H1 (cell line): ENCODE measurements at regions not wholly inside any gene's neighbourhood (a gene's known extent, or its start where the extent isn't known, plus 50 kb on each side); places are given as distances from the start of the nearest gene placed in this dataset.

Source experiments
- BCL11A ChIP-seq, 2 experiments: IDR thresholded peaks; one replicate each; pipeline ENCODE4 v1.6.1; 2011; ENCODE audit warnings: low read depth in 2 of 2, low read length in 2 of 2, mild to moderate bottlenecking in 2 of 2
- EZH2 ChIP-seq: fragments of 200-600 bp; sonication (generic); IDR thresholded peaks from 2 replicates; pipeline ENCODE4 v1.7.1; 2012; ENCODE audit warnings: low read depth, mild to moderate bottlenecking, moderate library complexity, low read length, inconsistent platforms; ENCODE audit not compliant: severe bottlenecking
- GABPA ChIP-seq: IDR thresholded peaks from 2 replicates; pipeline ENCODE4 v1.6.1; 2011; ENCODE audit warnings: mild to moderate bottlenecking, low read length, moderate library complexity, borderline replicate concordance; ENCODE audit not compliant: insufficient read depth
- GTF2F1 ChIP-seq: IDR thresholded peaks from 2 replicates; pipeline ENCODE4 v1.6.1; 2012; ENCODE audit warnings: low read depth, low read length, improper control_type of control experiment, borderline replicate concordance
- KDM5A ChIP-seq: fragments of 200-600 bp; IDR thresholded peaks from 2 replicates; pipeline ENCODE4 v1.7.1; 2012; ENCODE audit warnings: mild to moderate bottlenecking, low read length, inconsistent platforms, mixed read lengths
- SIX5 ChIP-seq: IDR thresholded peaks from 2 replicates; pipeline ENCODE4 v1.6.1; 2011; ENCODE audit warnings: mild to moderate bottlenecking, low read depth, low read length
- SP2 ChIP-seq: IDR thresholded peaks from 2 replicates; pipeline ENCODE4 v1.6.1; 2012; ENCODE audit warnings: mild to moderate bottlenecking, low read length, inconsistent platforms

DNA sequence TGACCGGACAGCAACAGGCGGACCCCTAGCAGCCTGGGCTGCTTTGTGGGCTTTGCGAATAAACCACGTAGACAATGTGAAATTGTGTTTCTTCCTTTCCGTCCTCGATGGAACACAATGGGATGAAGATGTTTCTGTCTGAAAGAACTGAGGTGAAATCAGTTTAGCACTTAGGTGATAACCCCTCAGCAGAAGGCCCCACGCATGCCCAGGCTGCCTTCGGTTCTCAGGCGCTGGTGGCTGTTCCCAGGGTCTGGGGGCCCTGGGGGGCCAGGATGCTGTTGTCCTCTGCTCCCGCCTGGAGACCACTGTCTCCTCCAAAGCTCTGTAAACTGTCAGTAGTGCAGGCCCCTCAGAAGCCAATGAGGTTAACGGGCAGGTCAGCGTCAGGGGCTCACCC, 73.9 kb upstream of the HGFAC start (continued):
- no peak for TF ChIP-seq BCL11A (IDR thresholded peaks at IDR 0.05; ENCODE audit: low read depth in 2 of 2, low read length in 2 of 2)
- TF ChIP-seq SIX5 = no peak
- TF ChIP-seq GABPA = no peak
- no peak for TF ChIP-seq KDM5A
- no peak for TF ChIP-seq EZH2
- no peak for TF ChIP-seq GTF2F1
- no peak for TF ChIP-seq SP2
